WTC11 (cell line): ENCODE measurements at regions not wholly inside any gene's neighbourhood (a gene's known extent, or its start where the extent isn't known, plus 50 kb on each side); places are given as distances from the start of the nearest gene placed in this dataset.

Source experiments
- ATF1 ChIP-seq: sonication (generic); formaldehyde crosslinking; IDR thresholded peaks from 2 replicates; pipeline ENCODE4 v1.8.1; 2023; ENCODE audit warnings: mild to moderate bottlenecking, moderate library complexity, missing genetic modification reagents
- CREM ChIP-seq: sonication (generic); formaldehyde crosslinking; IDR thresholded peaks from 2 replicates; pipeline ENCODE4 v1.8.1; 2022; ENCODE audit warnings: mild to moderate bottlenecking, missing genetic modification reagents, moderate library complexity
- JAZF1 ChIP-seq: fragments of 250-450 bp; sonication (Bioruptor Pico); IDR thresholded peaks from 2 replicates; pipeline ENCODE4 v1.9.0; 2021; ENCODE audit warnings: moderate library complexity, mild to moderate bottlenecking, inconsistent platforms
- KAT7 ChIP-seq: sonication (generic); formaldehyde crosslinking; IDR thresholded peaks from 2 replicates; pipeline ENCODE4 v1.8.1; 2023; ENCODE audit warnings: missing genetic modification reagents, mild to moderate bottlenecking, borderline replicate concordance
- ZBTB21 ChIP-seq: sonication (generic); formaldehyde crosslinking; IDR thresholded peaks from 2 replicates; pipeline ENCODE4 v1.8.1; 2023; ENCODE audit warnings: mild to moderate bottlenecking, missing genetic modification reagents, borderline replicate concordance
- ZNF317 ChIP-seq: sonication (generic); formaldehyde crosslinking; IDR thresholded peaks from 2 replicates; pipeline ENCODE4 v1.8.1; 2023; ENCODE audit warnings: low read depth, mild to moderate bottlenecking, moderate library complexity, missing genetic modification reagents, borderline replicate concordance

- no peak for TF ChIP-seq KAT7 (CRISPR knock-in tag)
- no peak for TF ChIP-seq CREM (CRISPR knock-in tag)
- TF ChIP-seq JAZF1 (CRISPR knock-in tag): no peak
- TF ChIP-seq ATF1 (CRISPR knock-in tag): no peak
- no peak for TF ChIP-seq ZBTB21
- no peak for TF ChIP-seq ZNF317
Measured at GRCh38 chr1:115185336-115185735, 96.0 kb upstream of the TSPAN2 start.
